Lower leg skin (tissue), 4 donors: ENCODE measurements at regions not wholly inside any gene's neighbourhood (a gene's known extent, or its start where the extent isn't known, plus 50 kb on each side); places are given as distances from the start of the nearest gene placed in this dataset.

ENCODE experiments used
- DNase-seq, 2 donors: peaks; one replicate each; pipeline ENCODE4 v3.0.0-alpha.2; 2019; ENCODE audit warnings: low spot score in 2 of 2
- H3K4me3 ChIP-seq: fragments of 200-600 bp; sonication (generic); 2 replicates; pipeline ENCODE4 v1.5.1; 2017; ENCODE audit warnings: mild to moderate bottlenecking, low read depth; ENCODE audit not compliant: poor library complexity, severe bottlenecking
- CTCF ChIP-seq, 3 donors: fragments of 450-650 bp; IDR thresholded peaks; one replicate each; pipeline ENCODE4 v1.5.1; 2016; ENCODE audit warnings: antibody characterized with exemption in 3 of 3, mild to moderate bottlenecking in 3 of 3, moderate library complexity in 2 of 3
- POLR2A ChIP-seq, 2 donors: fragments of 450-650 bp; IDR thresholded peaks; one replicate each; pipeline ENCODE4 v1.6.1; 2016 to 2017; ENCODE audit warnings: antibody characterized with exemption in 2 of 2, mild to moderate bottlenecking in 1 of 2, moderate library complexity in 1 of 2
- WGBS, 2 donors: methylation state at CpG; one replicate each; pipeline ENCODE4 v1.1.5; 2018; 5-methylcytosine and 5-hydroxymethylcytosine counted together
- intact Hi-C: fragments of 100-400 bp; cut with DNase I; formaldehyde crosslinking; loops from one replicate; pipeline ENCODE4 v1.15.0; 2023; ENCODE audit warnings: low total_unique reads

- intact Hi-C loops = no loop called here
- TF ChIP-seq POLR2A (IDR thresholded peaks at IDR 0.05) (no peak), CTCF (IDR thresholded peaks at IDR 0.05) (no peak)
- DNase-seq = no peak
- WGBS, 2 donors = 75 to 85% methylated on average over 2 of the region's 2 CpGs
- no peak overlapping the region for H3K4me3 ChIP-seq
Measured at GRCh38 chr10:9469663-9470205, 1415.2 kb downstream of the GATA3 start.

- 42 to 56% methylated on average over 1 of the region's 1 CpG for whole genome bisulfite sequencing, 2 donors
- TF ChIP-seq CTCF (IDR thresholded peaks at IDR 0.05) = no peak
- no peak for TF ChIP-seq POLR2A (IDR thresholded peaks at IDR 0.05)
- intact Hi-C loops = no loop called here
- no peak overlapping the region for H3K4me3 ChIP-seq
- no peak for DNase-seq
Measured at GRCh38 chr10:9470581-9470980, 1416.1 kb downstream of the GATA3 start.

- no peak for DNase-seq
- intact Hi-C loops = no loop called here
- 95 to 96% methylated on average over 3 of the region's 3 CpGs for WGBS, 2 donors
- no peak for TF ChIP-seq POLR2A (IDR thresholded peaks at IDR 0.05)
- no peak for TF ChIP-seq CTCF (IDR thresholded peaks at IDR 0.05)
- H3K4me3 ChIP-seq = no peak overlapping the region
Measured at GRCh38 chr10:9501944-9502343, 1447.5 kb downstream of the GATA3 start.

GRCh38 chr10:9504227-9504626 is 1449.7 kb downstream of the GATA3 start:
- H3K4me3 ChIP-seq = no peak overlapping the region
- WGBS, 2 donors = 82 to 86% methylated on average over 2 of the region's 2 CpGs
- no peak for TF ChIP-seq POLR2A (IDR thresholded peaks at IDR 0.05)
- TF ChIP-seq CTCF (IDR thresholded peaks at IDR 0.05) = no peak
- no peak for DNase-seq
- intact Hi-C loops = no loop called here

- intact Hi-C loops = no loop called here
- no peak for DNase-seq
- H3K4me3 ChIP-seq = no peak overlapping the region
- 46 to 50% methylated on average over 2 of the region's 2 CpGs for WGBS, 2 donors
- no peak for TF ChIP-seq CTCF (IDR thresholded peaks at IDR 0.05)
- no peak for TF ChIP-seq POLR2A (IDR thresholded peaks at IDR 0.05)
Measured at GRCh38 chr10:9505546-9505945, 1451.1 kb downstream of the GATA3 start.

- H3K4me3 ChIP-seq = no peak overlapping the region
- intact Hi-C loops = no loop called here
- TF ChIP-seq POLR2A (IDR thresholded peaks at IDR 0.05) (no peak), CTCF (IDR thresholded peaks at IDR 0.05) (no peak)
- WGBS, 2 donors = 30 to 33% methylated on average over 2 of the region's 2 CpGs
- DNase-seq = no peak
Measured at GRCh38 chr10:9508606-9509005, 1454.1 kb downstream of the GATA3 start.
